WERI-Rb-1 (cell line): ENCODE measurements at regions not wholly inside any gene's neighbourhood (a gene's known extent, or its start where the extent isn't known, plus 50 kb on each side); places are given as distances from the start of the nearest gene placed in this dataset.

Source experiments
- DNase-seq: peaks from one replicate; pipeline ENCODE4 v3.0.0-alpha.2; 2020
- H3K27ac ChIP-seq: fragments of 250-450 bp; sonication (Bioruptor Pico); 2 replicates; pipeline ENCODE4 v1.5.1; 2020; ENCODE audit warnings: mild to moderate bottlenecking, moderate library complexity
- H3K27me3 ChIP-seq: fragments of 250-450 bp; sonication (Bioruptor Pico); 2 replicates; pipeline ENCODE4 v1.5.1; 2021; ENCODE audit warnings: mild to moderate bottlenecking, low read depth, moderate library complexity; ENCODE audit not compliant: insufficient read depth, severe bottlenecking
- H3K36me3 ChIP-seq: fragments of 250-450 bp; sonication (Bioruptor Pico); 2 replicates; pipeline ENCODE4 v1.5.1; 2020; ENCODE audit warnings: mild to moderate bottlenecking, moderate library complexity
- H3K4me3 ChIP-seq: 2 replicates; pipeline ENCODE4 v1.5.1; 2011; ENCODE audit warnings: low read depth, mild to moderate bottlenecking, control low read depth, low read length
- H3K9me3 ChIP-seq: fragments of 250-450 bp; sonication (Bioruptor Pico); 2 replicates; pipeline ENCODE4 v1.5.1; 2021; ENCODE audit warnings: mild to moderate bottlenecking, moderate library complexity; ENCODE audit not compliant: severe bottlenecking
- CTCF ChIP-seq: IDR thresholded peaks from 2 replicates; pipeline ENCODE4 v1.5.1; 2011; ENCODE audit warnings: low read depth, mild to moderate bottlenecking, control low read depth, inconsistent platforms, low read length

- no peak overlapping the region for H3K27ac ChIP-seq
- DNase-seq, result no peak
- no peak for TF ChIP-seq CTCF
- no peaks in the 10 kb centered on the region for H3K9me3 ChIP-seq
- no peaks in the 10 kb centered on the region for H3K27me3 ChIP-seq
- H3K4me3 ChIP-seq, result no peak overlapping the region
- no peaks in the 10 kb centered on the region for H3K36me3 ChIP-seq
These were observed 62.4 kb upstream of the PIAS1 start for GRCh38 chr15:67991706-67992105.

GRCh38 chr15:67992411-67992810, 61.7 kb upstream of the PIAS1 start:
- Histone ChIP-seq H3K4me3 (no peak overlapping the region), H3K9me3 (no peaks in the 10 kb centered on the region)
- TF ChIP-seq CTCF, result no peak

GRCh38 chr15:67992834-67993233, 61.3 kb upstream of the PIAS1 start:
- Histone ChIP-seq H3K27me3 (no peaks in the 10 kb centered on the region), H3K27ac (no peak overlapping the region), H3K9me3 (no peaks in the 10 kb centered on the region), H3K36me3 (no peaks in the 10 kb centered on the region), H3K4me3 (no peak overlapping the region)
- TF ChIP-seq CTCF, result no peak
- no peak for DNase-seq

More at GRCh38 chr15:67992411-67992810, 61.7 kb upstream of the PIAS1 start:
- no peak overlapping the region for H3K27ac ChIP-seq
- H3K36me3 ChIP-seq, result no peaks in the 10 kb centered on the region
- no peak for DNase-seq
- H3K27me3 ChIP-seq, result no peaks in the 10 kb centered on the region

- H3K4me3 ChIP-seq, result no peak overlapping the region
These were observed 56.1 kb upstream of the PIAS1 start for GRCh38 chr15:67997996-67998395.

GRCh38 chr15:67998599-67999133, 55.4 kb upstream of the PIAS1 start:
- Histone ChIP-seq H3K27me3 (no peaks in the 10 kb centered on the region), H3K36me3 (no peaks in the 10 kb centered on the region), H3K4me3 (no peak overlapping the region), H3K27ac (no peak overlapping the region), H3K9me3 (peaks cover 3% of the 10 kb centered on the region)
- TF ChIP-seq CTCF, result no peak
- DNase-seq, result no peak

More at GRCh38 chr15:67997996-67998395, 56.1 kb upstream of the PIAS1 start:
- H3K27me3 ChIP-seq, result no peaks in the 10 kb centered on the region
- H3K27ac ChIP-seq, result no peak overlapping the region
- TF ChIP-seq CTCF, result no peak
- peaks cover 3% of the 10 kb centered on the region for H3K9me3 ChIP-seq
- DNase-seq, result no peak
- H3K36me3 ChIP-seq, result no peaks in the 10 kb centered on the region
